ENCODE measurements at regions not wholly inside any gene's neighbourhood (a gene's known extent, or its start where the extent isn't known, plus 50 kb on each side); places are given as distances from the start of the nearest gene placed in this dataset.
A peak's percentile ranks its signal among the peaks of the same experiment; 100 is the strongest.
"Not testable (repeated sequence)": the region's sequence is repeated elsewhere in the genome, so short reads cannot be mapped to it uniquely, and the experiment has no call there.

DNA sequence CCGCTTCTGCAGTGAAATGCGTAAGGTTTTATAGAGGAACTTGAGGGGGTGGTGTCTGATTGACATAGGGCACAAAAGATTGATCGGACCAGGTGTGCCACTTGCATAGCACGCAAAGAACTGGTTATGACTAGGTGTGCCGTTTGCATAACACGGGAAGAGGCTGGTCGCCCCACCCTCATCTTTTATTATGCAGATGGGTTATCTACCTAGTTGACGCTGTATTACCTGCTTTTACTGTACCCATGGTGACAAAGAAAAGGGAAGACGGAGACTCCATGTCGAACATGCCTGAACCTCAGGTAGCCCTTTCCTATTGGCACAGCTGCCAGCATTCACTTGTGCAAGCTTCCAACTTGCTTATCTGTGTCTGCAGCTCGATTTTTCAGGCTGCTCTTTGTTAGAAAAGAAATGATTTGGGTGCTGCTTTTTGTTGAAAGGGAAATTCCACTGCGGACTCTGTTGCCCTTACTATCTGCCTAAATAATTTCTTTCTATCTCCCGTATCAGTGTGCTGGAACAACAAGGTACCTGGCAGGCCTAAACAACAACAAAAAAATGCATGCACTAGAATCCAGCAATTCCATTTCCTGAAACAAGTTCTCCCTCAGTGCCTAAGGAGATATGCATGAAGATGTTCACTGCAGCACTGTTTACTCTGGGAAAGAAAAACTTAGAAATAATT is 194.4 kb upstream of the KAZN start:
- 59 to 73% methylated on average over 13 of the region's 13 CpGs for WGBS, 2 donors
- TF ChIP-seq, protein P1, sequence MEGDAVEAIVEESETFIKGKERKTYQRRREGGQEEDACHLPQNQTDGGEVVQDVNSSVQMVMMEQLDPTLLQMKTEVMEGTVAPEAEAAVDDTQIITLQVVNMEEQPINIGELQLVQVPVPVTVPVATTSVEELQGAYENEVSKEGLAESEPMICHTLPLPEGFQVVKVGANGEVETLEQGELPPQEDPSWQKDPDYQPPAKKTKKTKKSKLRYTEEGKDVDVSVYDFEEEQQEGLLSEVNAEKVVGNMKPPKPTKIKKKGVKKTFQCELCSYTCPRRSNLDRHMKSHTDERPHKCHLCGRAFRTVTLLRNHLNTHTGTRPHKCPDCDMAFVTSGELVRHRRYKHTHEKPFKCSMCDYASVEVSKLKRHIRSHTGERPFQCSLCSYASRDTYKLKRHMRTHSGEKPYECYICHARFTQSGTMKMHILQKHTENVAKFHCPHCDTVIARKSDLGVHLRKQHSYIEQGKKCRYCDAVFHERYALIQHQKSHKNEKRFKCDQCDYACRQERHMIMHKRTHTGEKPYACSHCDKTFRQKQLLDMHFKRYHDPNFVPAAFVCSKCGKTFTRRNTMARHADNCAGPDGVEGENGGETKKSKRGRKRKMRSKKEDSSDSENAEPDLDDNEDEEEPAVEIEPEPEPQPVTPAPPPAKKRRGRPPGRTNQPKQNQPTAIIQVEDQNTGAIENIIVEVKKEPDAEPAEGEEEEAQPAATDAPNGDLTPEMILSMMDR (IDR thresholded peaks at IDR 0.05) = no peak
- TF ChIP-seq POLR2A (IDR thresholded peaks at IDR 0.05) = no peak
- DNase-seq (ENCODE audit: low spot score in 2 of 2) = no peak
- intact Hi-C loops (cut with DNase I; ENCODE audit: low total_unique reads) = no loop called here
- no peak overlapping the region for H3K4me3 ChIP-seq (ENCODE audit: low read depth, poor library complexity, severe bottlenecking)

DNA sequence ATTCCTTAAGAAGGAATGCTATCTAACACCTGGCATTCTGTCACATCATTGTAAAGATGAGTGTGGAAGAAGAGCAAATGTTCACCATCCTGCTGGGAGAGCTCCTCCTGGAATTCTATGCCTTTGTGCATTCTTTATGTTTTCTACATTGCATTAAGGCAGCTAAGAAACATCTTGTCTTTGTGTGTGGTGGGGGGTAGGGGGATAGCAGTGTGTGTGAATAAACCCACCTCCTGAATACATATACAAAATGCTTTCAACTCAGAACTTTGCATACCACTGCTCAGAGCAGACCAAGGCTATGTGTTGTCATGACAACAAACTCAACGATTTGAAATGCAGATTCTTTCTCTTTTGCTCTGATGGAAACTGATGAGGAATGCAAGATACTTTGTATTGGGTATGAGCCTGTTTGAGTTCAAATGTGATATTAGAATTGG is 193.6 kb upstream of the KAZN start:
- WGBS, 2 donors = 23 to 33% methylated on average over 1 of the region's 1 CpG
- no peak overlapping the region for H3K4me3 ChIP-seq (ENCODE audit: low read depth, poor library complexity, severe bottlenecking)
- intact Hi-C loops (cut with DNase I; ENCODE audit: low total_unique reads) = no loop called here
- no peak for DNase-seq (ENCODE audit: low spot score in 2 of 2)
- no peak for TF ChIP-seq POLR2A (IDR thresholded peaks at IDR 0.05)
- TF ChIP-seq, protein P1 (IDR thresholded peaks at IDR 0.05) = no peak

DNA sequence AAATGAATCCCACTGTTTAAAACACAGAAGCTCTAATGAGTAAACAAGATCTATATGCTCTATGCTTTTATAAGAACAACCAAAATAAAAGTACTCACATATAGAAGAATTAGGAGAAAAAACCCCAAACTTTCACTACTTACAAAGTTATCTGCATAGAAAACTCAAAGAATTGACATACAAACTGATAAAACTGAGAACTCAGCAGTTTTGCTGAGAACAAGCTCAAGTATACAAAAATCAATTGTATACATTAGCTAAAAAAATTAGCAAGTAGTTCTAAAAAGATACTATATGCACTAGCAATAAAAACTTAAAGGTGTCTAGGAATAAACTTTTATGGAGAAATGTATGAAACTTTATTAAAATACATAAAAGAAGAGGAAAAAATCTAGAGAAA is 186.2 kb upstream of the KAZN start:
- intact Hi-C loops (cut with DNase I; ENCODE audit: low total_unique reads) = no loop called here
- TF ChIP-seq, protein P1 (IDR thresholded peaks at IDR 0.05) = no peak
- no peak for TF ChIP-seq POLR2A (IDR thresholded peaks at IDR 0.05)
- DNase-seq (ENCODE audit: low spot score in 2 of 2) = no peak
- no peak overlapping the region for H3K4me3 ChIP-seq (ENCODE audit: low read depth, poor library complexity, severe bottlenecking)

DNA sequence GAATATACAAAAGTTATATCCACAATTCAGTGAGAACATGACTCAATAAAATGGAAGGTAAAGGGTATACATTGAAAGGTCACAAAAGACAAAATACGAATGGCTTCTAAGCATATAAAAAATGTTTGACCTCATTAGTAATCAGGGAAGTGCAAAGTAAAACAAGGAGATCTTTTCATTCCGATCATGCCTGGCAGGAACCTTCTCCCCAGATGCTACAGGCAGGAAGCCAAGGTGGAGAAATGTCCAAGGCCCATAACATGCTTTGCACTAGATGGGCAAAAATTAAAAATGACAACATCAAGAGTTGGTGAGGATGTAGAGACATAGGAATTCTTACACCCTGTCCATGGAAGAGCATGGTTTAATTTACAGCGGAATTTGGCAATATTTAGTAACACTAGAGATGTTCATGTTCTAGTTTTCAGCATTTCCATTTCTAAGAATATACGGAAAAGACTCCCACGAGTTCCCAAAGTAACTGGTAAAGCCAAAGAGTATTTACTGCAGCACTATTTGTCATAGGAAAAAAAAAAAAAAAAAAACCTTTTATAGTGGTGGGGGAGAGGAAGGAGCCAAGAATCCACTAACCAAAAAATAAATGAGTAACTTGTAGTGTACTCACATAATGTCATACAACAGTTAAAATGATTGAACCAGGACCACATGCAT is 184.5 kb upstream of the KAZN start:
- TF ChIP-seq, protein P1 (IDR thresholded peaks at IDR 0.05) = no peak
- TF ChIP-seq POLR2A (IDR thresholded peaks at IDR 0.05) = no peak
- 51 to 56% methylated on average over 5 of the region's 5 CpGs for WGBS, 2 donors
- intact Hi-C loops (cut with DNase I; ENCODE audit: low total_unique reads) = no loop called here
- H3K4me3 ChIP-seq (ENCODE audit: low read depth, poor library complexity, severe bottlenecking) = no peak overlapping the region
- DNase-seq (ENCODE audit: low spot score in 2 of 2) = peak in 1 of 2 donors; percentile 53

DNA sequence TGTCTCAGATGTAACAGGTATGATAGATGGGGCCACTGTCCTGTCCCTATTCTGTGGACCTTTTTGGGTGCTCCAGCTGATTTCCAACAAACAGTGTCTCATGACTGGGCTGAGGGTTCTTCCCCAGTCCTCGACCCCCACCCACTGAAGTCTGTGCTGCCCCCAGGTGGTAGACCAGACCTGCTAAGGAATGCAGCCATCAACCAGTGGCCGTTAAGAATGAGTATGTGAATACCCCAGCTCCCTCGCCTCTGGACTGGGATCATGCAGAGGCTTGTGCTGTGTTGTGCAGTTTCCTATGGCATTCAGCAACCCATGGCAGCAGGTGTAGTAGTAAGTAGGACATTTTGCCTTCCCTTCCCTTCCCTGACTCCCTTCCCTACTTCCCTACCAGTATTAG is 183.1 kb upstream of the KAZN start:
- TF ChIP-seq, protein P1 (IDR thresholded peaks at IDR 0.05) = no peak
- TF ChIP-seq POLR2A (IDR thresholded peaks at IDR 0.05) = no peak
- intact Hi-C loops (cut with DNase I; ENCODE audit: low total_unique reads) = no loop called here
- no peak for DNase-seq (ENCODE audit: low spot score in 2 of 2)
- 58 to 67% methylated on average over 3 of the region's 3 CpGs for whole genome bisulfite sequencing, 2 donors
- no peak overlapping the region for H3K4me3 ChIP-seq (ENCODE audit: low read depth, poor library complexity, severe bottlenecking)

DNA sequence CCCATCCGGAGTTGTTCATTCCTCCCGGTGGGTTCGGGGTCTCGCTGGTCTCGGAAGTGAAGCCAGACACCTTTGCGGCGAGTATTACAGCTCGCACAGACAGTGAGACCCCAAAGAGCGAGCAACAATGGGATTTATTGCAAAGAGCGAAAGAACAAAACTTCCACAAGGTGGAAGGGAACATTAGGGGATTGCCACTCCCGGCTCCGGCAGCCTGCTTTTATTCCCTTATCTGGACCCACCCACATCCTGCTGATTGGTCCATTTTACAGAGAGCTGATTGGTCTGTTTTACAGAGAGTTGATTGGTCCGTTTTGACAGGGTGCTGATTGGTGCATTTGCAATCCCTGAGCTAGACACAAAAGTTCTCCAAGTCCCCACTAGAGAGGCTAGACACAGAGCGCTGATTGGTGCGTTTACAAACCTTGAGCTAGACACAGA is 178.7 kb upstream of the KAZN start:
- H3K4me3 ChIP-seq (ENCODE audit: low read depth, poor library complexity, severe bottlenecking); intact Hi-C loops (cut with DNase I; ENCODE audit: low total_unique reads); DNase-seq (ENCODE audit: low spot score in 2 of 2): not testable (repeated sequence)
- 93 to 94% methylated on average over 15 of the region's 15 CpGs for WGBS, 2 donors

Measured in lower leg skin (tissue), 4 donors.